ENCODE measurements at regions not wholly inside any gene's neighbourhood (a gene's known extent, or its start where the extent isn't known, plus 50 kb on each side); places are given as distances from the start of the nearest gene placed in this dataset.

DNA sequence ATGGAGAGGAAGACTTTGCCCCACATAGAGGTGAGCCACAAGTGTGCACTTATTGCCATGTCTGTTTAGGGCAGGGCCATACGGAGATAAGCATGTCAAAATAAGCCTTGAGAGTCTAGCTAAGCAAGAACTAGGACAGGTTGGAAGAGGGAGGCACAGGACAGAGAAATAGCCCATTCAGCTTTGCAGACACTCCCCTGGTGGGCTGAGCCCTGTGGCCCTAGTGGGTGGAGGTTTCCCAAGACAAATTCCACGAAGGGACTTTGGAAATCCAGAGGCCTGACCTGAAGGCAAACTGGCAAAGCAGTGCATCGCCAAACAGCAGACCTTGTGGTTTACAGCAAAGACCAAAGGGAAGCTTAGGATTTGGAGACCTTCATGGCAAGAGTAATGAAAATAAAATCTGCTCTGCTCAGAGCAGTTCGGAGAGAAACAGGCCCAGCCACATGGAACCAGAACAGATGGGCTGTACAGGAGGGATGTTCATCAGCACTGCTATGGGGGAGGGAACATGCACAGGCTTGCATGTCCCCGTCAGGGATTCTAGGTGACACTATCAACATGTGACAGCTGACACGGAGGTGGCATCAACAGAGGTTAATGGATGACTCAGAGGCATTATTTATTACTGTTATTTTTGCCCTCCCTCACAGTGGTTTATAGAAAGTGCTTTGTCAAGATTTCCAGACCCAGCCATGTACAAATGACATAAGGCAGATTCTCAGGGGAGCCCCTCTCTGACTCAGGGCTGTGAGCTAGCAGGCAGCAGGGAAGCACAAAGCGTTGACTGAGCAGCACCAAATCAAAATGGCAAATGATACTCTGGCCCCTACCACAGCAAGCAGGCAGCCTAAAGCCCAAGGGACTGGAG, 90.1 kb upstream of the IRF2BP2 start:
- in situ Hi-C loops (cut with MboI) (no loop called here), intact Hi-C loops (cut with micrococcal nuclease) (loop anchor here (2.0 kb wide), 1 partner anchor 25 kb away; no protein-coding TSS in a partner anchor)
- Histone ChIP-seq H3K4me3 (no peak overlapping the region), H3K4me1 (replicated peaks in 1 of 2; ENCODE audit: control insufficient read depth in 2 of 2, insufficient read depth in 2 of 2, low read length in 2 of 2) (peaks cover 19 to 39% of the 10 kb centered on the region in 2 experiments; a peak in 4 of 5 replicates), H3K4me2 (ENCODE audit: insufficient read depth, low read length) (peak overlapping the region; percentile 29), H3K79me2 (ENCODE audit: control insufficient read depth, insufficient read depth, low read length) (no peaks in the 10 kb centered on the region), H3K9me1 (ENCODE audit: control insufficient read depth, insufficient read depth, low read length) (no peaks in the 10 kb centered on the region), H3K27ac (ENCODE audit: extremely low read depth, low read depth, low read length) (peak overlapping the region; percentile 24; the same call in 2 of the 3 replicates), H4K20me1 (replicated peaks; ENCODE audit: control insufficient read depth, insufficient read depth, low read length) (no peaks in the 10 kb centered on the region), H2AFZ (ENCODE audit: low read depth, low read length) (peak overlapping the region; percentile 58), H3K27me3 (ENCODE audit: control insufficient read depth in 2 of 2, insufficient read depth in 2 of 2, low read length in 2 of 2) (no peaks in the 10 kb centered on the region), H3K36me3 (ENCODE audit: control insufficient read depth, insufficient read depth, low read length) (no peaks in the 10 kb centered on the region), H3K9ac (ENCODE audit: insufficient read depth in 1 of 2, low read depth in 2 of 2, low read length in 2 of 2) (peak overlapping the region; percentile 2 to 67; a peak in 2 of 4 replicates), H3K9me3 (replicated peaks; ENCODE audit: control insufficient read depth, insufficient read depth, low read depth, low read length) (no peaks in the 10 kb centered on the region)
- peak; percentile 89 for FAIRE-seq
- ChIA-PET POLR2A (interaction anchor here (0.5 to 1.7 kb wide), 5 partner anchors 15 to 433 kb away, joined by 3 to 5 read pairs (median 3); no protein-coding TSS in a partner anchor), CTCF (ENCODE audit: low intra/inter-chr PET ratio) (no interaction called here)
- no TSS peak for BruUV-seq (replicated peaks)
- DNase-seq (ENCODE audit: extremely low read depth in 1 of 4, low spot score in 3 of 4) = peak; percentile 74 to 86 (median 82)
- ATAC-seq = peak; percentile 76
- 15% methylated on average over 7 of the region's 7 CpGs for WGBS (ENCODE audit: insufficient coverage, low coverage, missing lambda C conversion rate)
- TF ChIP-seq ZNF408 (CRISPR knock-in tag; IDR thresholded peaks at IDR 0.05; ENCODE audit: low read depth) (no peak), PHB (CRISPR knock-in tag; IDR thresholded peaks at IDR 0.05) (no peak), NFIC (IDR thresholded peaks at IDR 0.05) (no peak), ZNF717 (CRISPR knock-in tag; IDR thresholded peaks at IDR 0.05) (no peak), MAFK (IDR thresholded peaks at IDR 0.05; ENCODE audit: low read length) (peak; percentile 76), BCL6 (CRISPR knock-in tag; IDR thresholded peaks at IDR 0.05) (no peak), FOSL1 (tag; conservative IDR thresholded peaks at IDR 0.05) (peak; percentile 96), ZNF436 (CRISPR knock-in tag; IDR thresholded peaks at IDR 0.05) (no peak), ZNF143 (CRISPR knock-in tag; IDR thresholded peaks at IDR 0.05) (no peak), RBM34 (IDR thresholded peaks at IDR 0.05; ENCODE audit: borderline replicate concordance, insufficient read depth, low read length) (no peak), RB1 (IDR thresholded peaks at IDR 0.05; ENCODE audit: low read depth) (no peak), ZSCAN32 (CRISPR knock-in tag; IDR thresholded peaks at IDR 0.05) (0 out of 2 replicates have a peak, but pooled peaks have one; percentile 28), RNF2 (IDR thresholded peaks at IDR 0.05) (no peak), JUN (IDR thresholded peaks at IDR 0.05; ENCODE audit: borderline replicate concordance, low read depth, low read length) (peak; percentile 91), JUN (CRISPR knock-in tag; IDR thresholded peaks at IDR 0.05; ENCODE audit: borderline replicate concordance) (no peak), MYBL2 (IDR thresholded peaks at IDR 0.05; ENCODE audit: low read depth) (no peak), MYBL2 (CRISPR knock-in tag; IDR thresholded peaks at IDR 0.05; ENCODE audit: borderline replicate concordance) (no peak), JUND (IDR thresholded peaks at IDR 0.05; ENCODE audit: borderline replicate concordance, low read depth, low read length) (peak; percentile 95), JUND (tag; IDR thresholded peaks at IDR 0.05; ENCODE audit: borderline replicate concordance, low read depth, low read length) (peak; percentile 94; the same call in 2 of the 3 replicates)
- TF ChIP-seq, protein P1, sequence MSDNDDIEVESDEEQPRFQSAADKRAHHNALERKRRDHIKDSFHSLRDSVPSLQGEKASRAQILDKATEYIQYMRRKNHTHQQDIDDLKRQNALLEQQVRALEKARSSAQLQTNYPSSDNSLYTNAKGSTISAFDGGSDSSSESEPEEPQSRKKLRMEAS (CRISPR knock-in tag; IDR thresholded peaks at IDR 0.05) = peak; percentile 58
- TF ChIP-seq, protein P2, sequence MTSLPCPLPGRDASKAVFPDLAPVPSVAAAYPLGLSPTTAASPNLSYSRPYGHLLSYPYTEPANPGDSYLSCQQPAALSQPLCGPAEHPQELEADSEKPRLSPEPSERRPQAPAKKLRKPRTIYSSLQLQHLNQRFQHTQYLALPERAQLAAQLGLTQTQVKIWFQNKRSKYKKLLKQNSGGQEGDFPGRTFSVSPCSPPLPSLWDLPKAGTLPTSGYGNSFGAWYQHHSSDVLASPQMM (CRISPR knock-in tag; IDR thresholded peaks at IDR 0.05) = no peak
- TF ChIP-seq, protein P3, sequence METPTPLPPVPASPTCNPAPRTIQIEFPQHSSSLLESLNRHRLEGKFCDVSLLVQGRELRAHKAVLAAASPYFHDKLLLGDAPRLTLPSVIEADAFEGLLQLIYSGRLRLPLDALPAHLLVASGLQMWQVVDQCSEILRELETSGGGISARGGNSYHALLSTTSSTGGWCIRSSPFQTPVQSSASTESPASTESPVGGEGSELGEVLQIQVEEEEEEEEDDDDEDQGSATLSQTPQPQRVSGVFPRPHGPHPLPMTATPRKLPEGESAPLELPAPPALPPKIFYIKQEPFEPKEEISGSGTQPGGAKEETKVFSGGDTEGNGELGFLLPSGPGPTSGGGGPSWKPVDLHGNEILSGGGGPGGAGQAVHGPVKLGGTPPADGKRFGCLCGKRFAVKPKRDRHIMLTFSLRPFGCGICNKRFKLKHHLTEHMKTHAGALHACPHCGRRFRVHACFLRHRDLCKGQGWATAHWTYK (CRISPR knock-in tag; IDR thresholded peaks at IDR 0.05) = 0 out of 2 replicates have a peak, but pooled peaks have one; percentile 28

Data from K562 (cell line).